Heart left ventricle (tissue), 13 donors: ENCODE measurements at regions not wholly inside any gene's neighbourhood (a gene's known extent, or its start where the extent isn't known, plus 50 kb on each side); places are given as distances from the start of the nearest gene placed in this dataset.

ENCODE experiments used
- POLR2A ChIP-seq, 2 donors: fragments of 450-650 bp; IDR thresholded peaks; one replicate each; pipeline ENCODE4 v1.6.1; 2017; ENCODE audit warnings: antibody characterized with exemption in 2 of 2, mild to moderate bottlenecking in 2 of 2, moderate library complexity in 2 of 2
- TF ChIP-seq, protein P1 (sequence below), 12 donors: fragments of 200-600 bp; sonication (generic) in 4 of 12; IDR thresholded peaks; one replicate each; pipeline versions ENCODE4 v1.5.0 to v1.8.0; 2018 to 2022; ENCODE audit warnings: antibody characterized with exemption in 12 of 12, mild to moderate bottlenecking in 5 of 12
- donor health status: ischemic (EF 13 %, LVEDD 7.1; RV severe dilation, severe dysfunction).
- donor health status: DM: no; HTN: yes; CAD: no.
- donor health status: DM: no; HTN: no; CAD: no.
- donor health status: ischemic (EF 25% LVEDD 6.9; RV normal size, moderate dysfunction).
- donor health status: ischemic (EF 25% LVEDD 5.7; RV mildly dilated, moderate dysfunction).
- donor health status: ischemic (EF 35%, LVEDD 5.7; RV mildly dilated, moderate dysfunction).
- donor health status: nonischemic (EF 11% LVEDD 7.7; RV severe dilation, severe dysfunction).
- donor health status: DM: yes; HTN: yes; CAD: no.
- donor health status: PGD.
- donor health status: ischemic (EF 29% LVEDD 5.4; RV normal size, mild dysfunction).
- donor health status: nonischemic (EF 23%, LVEDD 6.1; RV moderate dilation, normal function).

DNA sequence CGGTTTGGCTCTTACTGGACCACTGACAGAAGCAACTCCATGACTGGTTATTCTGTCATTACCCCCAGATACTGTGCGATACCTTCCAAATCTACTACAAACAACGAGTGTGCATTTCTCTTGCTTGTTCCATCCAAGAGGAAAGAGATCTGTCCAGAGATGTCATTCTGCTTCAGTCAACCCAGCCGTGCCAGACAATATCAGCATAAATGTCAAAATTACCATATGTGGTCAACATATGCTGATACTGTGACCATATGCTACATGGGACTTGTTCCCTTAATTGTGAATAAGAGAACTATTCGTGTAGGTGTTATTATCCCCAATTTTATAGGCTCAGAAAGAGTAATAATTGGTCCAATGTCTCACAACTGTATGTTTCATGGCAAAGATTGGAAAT is 143.2 kb upstream of the PRSS1 start:
- TF ChIP-seq, protein P1, sequence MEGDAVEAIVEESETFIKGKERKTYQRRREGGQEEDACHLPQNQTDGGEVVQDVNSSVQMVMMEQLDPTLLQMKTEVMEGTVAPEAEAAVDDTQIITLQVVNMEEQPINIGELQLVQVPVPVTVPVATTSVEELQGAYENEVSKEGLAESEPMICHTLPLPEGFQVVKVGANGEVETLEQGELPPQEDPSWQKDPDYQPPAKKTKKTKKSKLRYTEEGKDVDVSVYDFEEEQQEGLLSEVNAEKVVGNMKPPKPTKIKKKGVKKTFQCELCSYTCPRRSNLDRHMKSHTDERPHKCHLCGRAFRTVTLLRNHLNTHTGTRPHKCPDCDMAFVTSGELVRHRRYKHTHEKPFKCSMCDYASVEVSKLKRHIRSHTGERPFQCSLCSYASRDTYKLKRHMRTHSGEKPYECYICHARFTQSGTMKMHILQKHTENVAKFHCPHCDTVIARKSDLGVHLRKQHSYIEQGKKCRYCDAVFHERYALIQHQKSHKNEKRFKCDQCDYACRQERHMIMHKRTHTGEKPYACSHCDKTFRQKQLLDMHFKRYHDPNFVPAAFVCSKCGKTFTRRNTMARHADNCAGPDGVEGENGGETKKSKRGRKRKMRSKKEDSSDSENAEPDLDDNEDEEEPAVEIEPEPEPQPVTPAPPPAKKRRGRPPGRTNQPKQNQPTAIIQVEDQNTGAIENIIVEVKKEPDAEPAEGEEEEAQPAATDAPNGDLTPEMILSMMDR (IDR thresholded peaks at IDR 0.05), result no peak
- TF ChIP-seq POLR2A (IDR thresholded peaks at IDR 0.05), result no peak
